ENCODE measurements at regions not wholly inside any gene's neighbourhood (a gene's known extent, or its start where the extent isn't known, plus 50 kb on each side); places are given as distances from the start of the nearest gene placed in this dataset.

DNA sequence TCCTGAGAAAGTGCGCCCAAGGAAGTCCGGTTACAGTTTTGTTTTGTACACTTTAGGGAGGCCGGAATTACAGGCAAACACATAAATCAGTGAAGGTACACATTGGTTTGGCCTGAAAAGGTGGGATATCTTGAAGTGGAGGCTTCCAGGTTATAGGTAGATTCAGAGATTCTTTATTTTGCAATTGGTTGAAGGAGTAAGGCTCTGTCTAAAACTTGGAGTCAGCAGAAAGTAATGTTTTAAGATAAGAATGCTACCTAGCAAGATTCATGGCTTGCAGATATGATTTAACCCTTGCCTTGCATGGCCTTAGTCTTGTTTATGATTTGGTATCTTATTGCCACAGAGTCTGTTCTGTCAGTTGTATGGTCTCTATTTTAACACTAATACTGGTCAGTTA, 165.9 kb upstream of the NDUFV2 start:
- CTCF ChIA-PET = no interaction called here
- DNase-seq (ENCODE audit: low read depth, low spot score) (no peak), ATAC-seq (no peak)
- peaks cover 6 to 11% of the 10 kb centered on the region in 2 experiments; a peak in 3 of 4 replicates for H3K4me1 ChIP-seq (ENCODE audit: control insufficient read depth in 1 of 2, insufficient read depth in 2 of 2, low read length in 2 of 2)
- H3K79me2 ChIP-seq (ENCODE audit: insufficient read depth, low read length) = no peaks in the 10 kb centered on the region
- TF ChIP-seq SRF (IDR thresholded peaks at IDR 0.05; ENCODE audit: low read depth) = no peak
- no peak for TF ChIP-seq SP1 (IDR thresholded peaks at IDR 0.05; ENCODE audit: low read depth)
- no peak for TF ChIP-seq RAD21 (IDR thresholded peaks at IDR 0.05; ENCODE audit: low read depth)
- TF ChIP-seq FOSL1 (IDR thresholded peaks at IDR 0.05; ENCODE audit: low read depth) = no peak
- H3K9me2 ChIP-seq (ENCODE audit: insufficient read depth) = no peaks in the 10 kb centered on the region
- no peak overlapping the region for H2AFZ ChIP-seq (ENCODE audit: low read depth, low read length, poor library complexity, severe bottlenecking)
- no peaks in the 10 kb centered on the region for H3K27me3 ChIP-seq (ENCODE audit: insufficient read depth, low read length)
- H3K9me3 ChIP-seq (ENCODE audit: control insufficient read depth in 1 of 2, insufficient read depth in 1 of 2, low read depth in 1 of 2, low read length in 2 of 2) = no peaks in the 10 kb centered on the region; a peak in 1 of 4 replicates
- no TSS peak for BruUV-seq (replicated peaks)
- RAD21 ChIA-PET (ENCODE audit: low non-redundant PET in 1 of 2, low total read pairs in 2 of 2, uncharacterized antibody in 2 of 2, unreplicated experiment in 2 of 2) = no interaction called here
- intact Hi-C loops (cut with micrococcal nuclease) = no loop called here
- no peaks in the 10 kb centered on the region for H3K36me3 ChIP-seq (ENCODE audit: control insufficient read depth in 1 of 2, insufficient read depth in 2 of 2, low read length in 2 of 2)
- no peak overlapping the region for H3K4me3 ChIP-seq (replicated peaks in 1 of 2; ENCODE audit: low read depth in 1 of 2, low read length in 2 of 2)
- H3K4me2 ChIP-seq (ENCODE audit: low read length) = no peak overlapping the region
- H3K9ac ChIP-seq (ENCODE audit: low read length) = no peak overlapping the region
- H3K27ac ChIP-seq (ENCODE audit: low read depth, low read length) = no peak overlapping the region
- POLR2A ChIA-PET = no interaction called here
- H4K20me1 ChIP-seq (ENCODE audit: insufficient read depth) = no peaks in the 10 kb centered on the region

GRCh38 chr18:8937160-8938094, 165.1 kb upstream of the NDUFV2 start:
- ChIA-PET CTCF (no interaction called here), RAD21 (ENCODE audit: low non-redundant PET in 1 of 2, low total read pairs in 2 of 2, uncharacterized antibody in 2 of 2, unreplicated experiment in 2 of 2) (no interaction called here)
- no peak for ATAC-seq

More at GRCh38 chr18:8937160-8938094, 165.1 kb upstream of the NDUFV2 start:
- Histone ChIP-seq H3K36me3 (ENCODE audit: control insufficient read depth in 1 of 2, insufficient read depth in 2 of 2, low read length in 2 of 2) (no peaks in the 10 kb centered on the region), H3K4me1 (ENCODE audit: control insufficient read depth in 1 of 2, insufficient read depth in 2 of 2, low read length in 2 of 2) (peaks cover 6 to 11% of the 10 kb centered on the region in 2 experiments; a peak in 3 of 4 replicates), H3K9me3 (ENCODE audit: control insufficient read depth in 1 of 2, insufficient read depth in 1 of 2, low read depth in 1 of 2, low read length in 2 of 2) (no peaks in the 10 kb centered on the region; a peak in 1 of 4 replicates), H3K9ac (ENCODE audit: low read length) (no peak overlapping the region), H4K20me1 (ENCODE audit: insufficient read depth) (no peaks in the 10 kb centered on the region), H3K4me2 (ENCODE audit: low read length) (peak overlapping the region; percentile 5; the same call in 1 of the 2 replicates), H3K79me2 (ENCODE audit: insufficient read depth, low read length) (no peaks in the 10 kb centered on the region), H3K4me3 (replicated peaks in 1 of 2; ENCODE audit: low read depth in 1 of 2, low read length in 2 of 2) (no peak overlapping the region), H2AFZ (ENCODE audit: low read depth, low read length, poor library complexity, severe bottlenecking) (no peak overlapping the region), H3K9me2 (ENCODE audit: insufficient read depth) (no peaks in the 10 kb centered on the region), H3K27ac (ENCODE audit: low read depth, low read length) (no peak overlapping the region), H3K27me3 (ENCODE audit: insufficient read depth, low read length) (no peaks in the 10 kb centered on the region)
- intact Hi-C loops (cut with micrococcal nuclease) = no loop called here
- BruUV-seq (replicated peaks) = no TSS peak
- TF ChIP-seq POLR2AphosphoS5 (IDR thresholded peaks at IDR 0.05; ENCODE audit: low read depth, low read length) (no peak), JUND (IDR thresholded peaks at IDR 0.05) (no peak), SRF (IDR thresholded peaks at IDR 0.05; ENCODE audit: low read depth) (no peak), RAD21 (IDR thresholded peaks at IDR 0.05; ENCODE audit: low read depth) (no peak), POLR2A (IDR thresholded peaks at IDR 0.05; ENCODE audit: borderline replicate concordance, extremely low read depth, insufficient read depth, insufficient read length) (no peak), EZH2phosphoT487 (IDR thresholded peaks at IDR 0.05; ENCODE audit: borderline replicate concordance) (no peak)
- DNase-seq (ENCODE audit: low read depth, low spot score) = no peak
- POLR2A ChIA-PET = no interaction called here

Measured in HCT116 (cell line).